Upper lobe of left lung (tissue), 4 donors: ENCODE measurements at regions not wholly inside any gene's neighbourhood (a gene's known extent, or its start where the extent isn't known, plus 50 kb on each side); places are given as distances from the start of the nearest gene placed in this dataset.

Experiments
- CTCF ChIP-seq, 6 experiments: fragments of 450-650 bp in 4 of 6; fragments of 200-600 bp in 2 of 6; sonication (generic) in 2 of 6; IDR thresholded peaks; one replicate each; pipeline ENCODE4 v1.5.1; 2016 to 2019; ENCODE audit warnings: antibody characterized with exemption in 6 of 6
- EP300 ChIP-seq, 4 donors: sonication (generic); formaldehyde crosslinking; IDR thresholded peaks; one replicate each; pipeline ENCODE4 v1.5.1; 2017; ENCODE audit warnings: antibody characterized with exemption in 4 of 4, control low read depth in 2 of 4
- POLR2A ChIP-seq, 4 donors: fragments of 450-650 bp; IDR thresholded peaks; one replicate each; pipeline ENCODE4 v1.5.1; 2016 to 2017; ENCODE audit warnings: antibody characterized with exemption in 4 of 4, mild to moderate bottlenecking in 2 of 4
- POLR2AphosphoS5 ChIP-seq, 2 donors: sonication (generic); formaldehyde crosslinking; IDR thresholded peaks; one replicate each; pipeline ENCODE4 v1.5.1; 2017; ENCODE audit warnings: antibody characterized with exemption in 2 of 2

DNA sequence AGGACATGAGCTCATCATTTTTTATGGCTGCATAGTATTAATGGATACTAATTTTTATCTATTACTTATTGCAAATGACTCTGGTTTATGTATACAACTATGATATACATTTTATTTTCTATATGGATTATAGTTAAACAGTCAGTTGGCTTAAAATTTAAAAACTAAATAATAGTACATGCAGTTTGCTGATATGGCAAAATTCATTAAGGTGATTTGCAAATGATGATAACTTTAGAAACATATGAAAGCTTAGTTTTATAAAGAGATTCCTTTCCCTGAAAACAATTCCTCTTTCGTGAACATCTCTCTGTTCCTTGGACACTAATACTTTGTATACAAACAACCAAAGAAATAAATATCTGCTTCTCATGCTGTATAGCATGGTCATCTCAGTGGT is 165.5 kb upstream of the SEMA3E start:
- no peak for TF ChIP-seq POLR2A (IDR thresholded peaks at IDR 0.05)
- no peak for TF ChIP-seq POLR2AphosphoS5 (IDR thresholded peaks at IDR 0.05)
- TF ChIP-seq CTCF (IDR thresholded peaks at IDR 0.05), result no peak
- no peak for TF ChIP-seq EP300 (IDR thresholded peaks at IDR 0.05)
